ENCODE measurements at regions not wholly inside any gene's neighbourhood (a gene's known extent, or its start where the extent isn't known, plus 50 kb on each side); places are given as distances from the start of the nearest gene placed in this dataset.

- TF ChIP-seq PATZ1 (CRISPR knock-in tag; IDR thresholded peaks at IDR 0.05; ENCODE audit: borderline replicate concordance), result no peak
- no peak for TF ChIP-seq SNAI2 (CRISPR knock-in tag; IDR thresholded peaks at IDR 0.05)
- TF ChIP-seq ZNF70 (CRISPR knock-in tag; IDR thresholded peaks at IDR 0.05), result no peak
- TF ChIP-seq CSDC2 (CRISPR knock-in tag; IDR thresholded peaks at IDR 0.05), result no peak
- no peak for TF ChIP-seq CREB5 (CRISPR knock-in tag; IDR thresholded peaks at IDR 0.05; ENCODE audit: low read depth)
- no peak for TF ChIP-seq ARNTL (CRISPR knock-in tag; IDR thresholded peaks at IDR 0.05; ENCODE audit: borderline replicate concordance, low read depth)
- TF ChIP-seq POU6F1 (CRISPR knock-in tag; IDR thresholded peaks at IDR 0.05; ENCODE audit: borderline replicate concordance, low read depth), result no peak
- TF ChIP-seq BACH2 (CRISPR knock-in tag; IDR thresholded peaks at IDR 0.05; ENCODE audit: borderline replicate concordance), result no peak
- no peak for TF ChIP-seq ISL1 (CRISPR knock-in tag; IDR thresholded peaks at IDR 0.05)
- no peak for TF ChIP-seq ZFP30 (CRISPR knock-in tag; IDR thresholded peaks at IDR 0.05)
- no peak for TF ChIP-seq TOX (CRISPR knock-in tag; IDR thresholded peaks at IDR 0.05; ENCODE audit: borderline replicate concordance)
- TF ChIP-seq TCF4 (CRISPR knock-in tag; IDR thresholded peaks at IDR 0.05; ENCODE audit: borderline replicate concordance), result no peak
Measured at GRCh38 chr1:238293075-238293474, 402.4 kb upstream of the ZP4 start.

All from SK-N-SH treated with all-trans-retinoic acid at 6 μM for 48 hours (cell line).